Stimulated activated CD8-positive, alpha-beta memory T cell treated with anti-CD3 and anti-CD28 coated beads, Interleukin-7, amount 100 ng/mL, for 4 hours (primary cell): ENCODE measurements at regions not wholly inside any gene's neighbourhood (a gene's known extent, or its start where the extent isn't known, plus 50 kb on each side); places are given as distances from the start of the nearest gene placed in this dataset.

Experiments
- DNase-seq, 2 donors: peaks; one replicate each; pipeline ENCODE4 v3.0.0-alpha.2; 2020; ENCODE audit warnings: low read depth in 2 of 2

DNA sequence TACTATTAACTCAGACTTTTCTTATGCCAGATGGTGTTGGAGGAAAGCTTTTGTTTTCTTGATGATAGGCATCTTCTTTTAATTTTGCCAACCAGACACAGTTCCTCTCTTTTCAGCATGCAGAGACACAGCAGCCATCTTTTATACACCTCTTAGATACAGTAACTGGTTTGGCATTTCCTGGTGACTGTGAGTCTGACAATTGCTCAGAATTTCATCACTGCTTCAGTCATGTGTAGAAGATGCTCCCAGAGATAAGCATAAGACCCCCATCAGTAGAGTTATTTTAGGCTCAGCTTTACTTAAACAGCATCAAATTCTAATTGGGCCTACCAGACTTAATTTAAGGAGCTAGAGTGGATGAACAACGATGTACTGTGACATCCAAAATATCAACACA lies 779.0 kb downstream of the SQOR start:
- DNase-seq, result no peak

DNA sequence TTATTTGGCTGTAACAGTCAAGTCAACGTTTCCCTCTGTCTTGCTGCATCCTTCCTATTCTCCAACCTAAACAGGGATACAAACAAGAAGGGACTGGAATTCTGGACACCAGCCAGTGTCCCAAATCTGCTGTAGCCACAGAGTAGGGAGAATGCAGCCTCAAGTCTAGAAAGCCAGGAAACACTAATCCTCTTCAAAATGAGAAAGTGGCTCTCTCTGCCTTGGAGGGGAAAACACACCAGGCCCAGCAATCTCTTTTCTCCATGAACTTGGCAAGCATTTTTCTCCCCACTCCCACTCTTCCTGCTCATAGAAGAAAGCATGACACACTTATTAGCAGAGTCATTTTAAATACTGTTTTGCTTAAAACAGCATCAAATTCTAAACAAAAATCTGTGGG lies 781.7 kb downstream of the SQOR start:
- DNase-seq, result no peak

DNA sequence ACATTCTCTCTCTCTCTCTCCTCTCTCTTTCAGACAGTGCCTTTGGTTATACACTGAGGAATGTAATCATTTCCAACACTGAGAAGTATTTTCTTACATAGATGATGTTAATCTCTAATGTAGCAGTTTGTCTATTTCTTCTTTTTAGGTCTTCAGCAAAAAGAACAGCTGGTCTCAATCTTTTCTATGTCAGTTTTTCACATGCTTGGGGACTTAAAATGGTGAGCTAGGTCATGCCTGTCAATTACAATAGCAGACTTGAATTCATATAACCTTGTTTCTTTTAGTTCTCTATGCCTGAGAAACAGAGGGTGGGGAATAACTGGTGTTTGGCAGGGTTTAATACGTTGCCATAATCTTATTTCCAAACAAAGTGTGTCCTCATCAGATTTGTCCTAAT lies 786.2 kb downstream of the SQOR start:
- DNase-seq, result no peak

DNA sequence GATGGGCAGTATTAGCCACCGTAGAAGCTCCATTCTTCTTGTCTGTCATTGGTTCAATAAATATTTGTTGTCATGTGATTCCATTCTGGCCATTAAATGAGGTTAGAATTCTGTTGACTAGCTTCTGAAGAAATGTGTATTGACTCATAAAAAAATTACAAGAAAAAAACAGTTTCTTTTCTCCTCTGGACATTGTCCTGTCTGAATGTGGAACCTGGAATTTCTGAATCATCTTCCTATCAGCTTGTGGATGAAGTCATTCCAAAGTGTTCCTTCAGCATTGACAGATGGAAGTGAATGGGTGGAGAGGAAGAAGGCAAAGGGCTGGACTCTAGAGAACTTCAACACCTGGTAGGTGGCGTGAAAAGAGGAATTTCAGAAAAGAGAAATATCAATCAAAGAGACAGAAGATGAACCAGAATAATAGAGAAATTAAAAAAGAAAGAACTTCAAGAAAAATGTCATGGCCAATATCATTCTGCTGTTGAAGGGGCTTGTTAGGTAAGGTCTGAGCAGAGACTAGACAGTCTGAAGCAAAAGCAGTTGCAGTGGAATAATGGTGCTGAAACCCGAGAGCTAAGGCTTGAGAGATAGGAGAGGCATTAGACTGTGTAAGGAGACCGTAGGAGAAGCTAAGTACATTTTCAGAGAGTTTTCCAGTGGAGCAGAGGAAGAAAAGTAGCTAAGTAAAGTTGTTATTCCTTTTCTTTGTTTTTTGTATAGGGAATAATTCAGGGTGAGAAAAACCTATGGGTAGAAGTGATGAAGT lies 806.6 kb downstream of the SQOR start:
- no peak for DNase-seq

DNA sequence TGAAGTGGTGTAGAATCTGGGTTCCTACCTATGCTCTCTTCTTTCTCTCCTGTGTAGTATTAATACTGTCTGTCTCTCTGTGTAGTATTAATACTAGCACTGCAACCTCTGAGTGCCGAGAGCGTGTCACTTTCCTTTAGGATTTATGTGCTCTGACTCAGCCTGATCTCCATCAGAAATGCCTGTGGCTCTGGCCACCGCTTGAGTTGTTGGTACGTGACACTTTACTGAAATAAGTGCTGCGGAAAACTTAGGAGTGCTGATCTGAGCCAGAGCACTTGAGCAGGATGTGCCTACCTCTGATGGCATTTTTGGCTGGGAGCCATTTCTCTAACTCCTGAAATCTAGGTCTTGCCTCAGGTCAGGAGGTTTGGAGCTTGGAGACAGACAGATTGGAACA lies 807.4 kb downstream of the SQOR start:
- DNase-seq, result no peak

DNA sequence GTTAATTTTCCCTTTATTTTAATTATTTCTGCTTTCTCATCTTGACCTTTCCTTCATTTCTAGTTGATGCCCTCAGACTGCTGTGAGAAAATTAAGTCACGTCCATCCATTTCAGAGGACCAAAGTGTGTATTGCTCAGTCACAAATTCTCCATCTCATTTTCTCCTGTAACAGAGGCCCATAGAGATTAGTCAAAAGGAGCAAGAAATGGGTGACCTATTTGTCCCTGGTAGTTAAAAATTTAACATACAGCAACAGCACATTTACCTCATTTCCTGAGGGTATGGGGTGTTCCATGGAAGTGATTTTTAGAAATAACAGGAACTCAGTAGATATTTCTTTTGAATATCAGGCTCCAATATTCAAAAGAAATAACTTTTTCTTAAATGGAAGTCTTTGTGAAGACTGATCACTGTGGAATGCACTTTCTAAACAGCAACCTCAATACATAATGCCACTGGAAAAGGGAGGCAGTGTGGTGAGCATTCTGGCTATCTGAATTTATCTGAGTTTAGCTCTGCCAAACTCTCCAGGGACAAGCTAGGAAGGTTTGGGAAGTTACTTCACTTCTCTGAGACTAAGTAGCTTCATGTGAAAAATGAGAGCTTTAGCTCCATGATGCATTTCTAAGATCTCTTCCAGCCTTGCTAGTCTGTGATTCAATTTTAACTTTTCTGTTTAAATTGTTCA lies 808.2 kb downstream of the SQOR start:
- no peak for DNase-seq

DNA sequence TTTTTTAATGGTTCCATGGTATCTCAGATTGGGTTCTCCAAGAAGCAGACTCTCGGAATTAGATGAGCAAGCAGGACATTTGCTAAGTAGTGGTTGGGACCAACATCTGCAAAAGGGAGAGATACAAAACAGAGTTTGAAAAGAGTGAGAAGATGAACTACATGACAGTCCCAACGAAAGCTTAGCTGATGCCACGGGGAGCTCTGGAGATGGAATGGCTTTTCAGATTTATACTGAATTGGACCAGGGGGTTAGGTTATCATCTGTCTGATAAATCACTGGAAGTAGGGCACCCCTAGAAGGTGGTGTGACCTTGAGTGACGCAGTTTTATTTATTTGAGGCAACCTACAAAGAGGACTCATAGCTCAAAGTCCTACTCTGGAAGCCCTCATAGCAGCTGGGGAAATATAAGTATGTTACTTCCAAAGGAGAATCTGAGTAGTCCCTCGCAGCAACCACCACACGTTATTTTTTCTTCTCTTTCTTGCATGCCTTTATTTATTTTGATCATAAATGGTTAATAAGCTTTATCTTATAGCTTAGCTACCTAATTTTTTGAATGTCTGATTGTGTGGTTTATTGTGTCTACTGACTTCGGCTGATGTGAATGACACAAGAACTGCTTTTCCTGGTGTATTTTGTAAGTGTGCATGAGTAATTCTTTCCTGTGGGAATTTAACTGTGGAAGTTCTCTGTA lies 815.4 kb downstream of the SQOR start:
- no peak for DNase-seq

DNA sequence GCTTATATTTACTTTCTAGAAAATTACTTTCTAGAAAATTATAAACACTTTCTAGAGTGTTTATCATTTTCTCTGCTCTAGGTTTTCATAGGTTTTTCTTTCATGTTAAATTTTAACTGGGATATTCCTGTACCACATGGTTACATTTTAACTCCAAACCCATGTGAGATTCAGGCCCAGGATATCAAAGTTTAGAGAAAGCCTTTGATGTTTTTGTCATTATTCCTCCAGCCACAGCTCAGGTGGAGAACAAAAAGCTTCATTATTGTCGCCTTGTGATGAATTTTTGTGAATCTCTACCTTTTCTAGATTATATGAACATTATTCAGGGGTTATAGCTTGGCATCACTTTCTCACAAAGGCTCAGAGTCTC lies 816.0 kb downstream of the SQOR start:
- DNase-seq, result no peak

DNA sequence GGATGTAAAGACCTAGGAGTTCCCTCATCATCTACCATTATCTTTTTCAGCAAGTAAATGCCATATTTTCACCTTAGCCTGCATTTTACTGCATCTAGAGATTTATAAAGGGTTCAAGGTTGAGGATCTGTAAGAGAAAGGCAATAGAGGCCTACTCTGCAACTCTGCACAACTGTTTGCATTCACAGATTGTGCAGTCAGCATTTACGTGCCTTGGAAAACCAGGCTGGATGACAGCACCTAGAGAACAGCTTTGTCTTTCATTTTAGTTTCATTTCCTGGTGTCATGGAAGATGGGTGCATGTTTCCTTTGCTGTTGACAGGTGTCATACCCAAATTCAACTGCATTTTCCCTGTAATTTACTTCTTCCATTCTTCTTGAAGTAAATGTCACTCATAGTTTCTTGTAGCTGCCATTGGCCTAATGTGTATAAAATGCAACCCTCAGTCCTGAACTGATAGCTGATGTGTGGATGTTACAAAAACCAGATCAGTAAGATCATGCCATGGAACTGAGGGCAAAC lies 817.5 kb downstream of the SQOR start:
- DNase-seq, result no peak

DNA sequence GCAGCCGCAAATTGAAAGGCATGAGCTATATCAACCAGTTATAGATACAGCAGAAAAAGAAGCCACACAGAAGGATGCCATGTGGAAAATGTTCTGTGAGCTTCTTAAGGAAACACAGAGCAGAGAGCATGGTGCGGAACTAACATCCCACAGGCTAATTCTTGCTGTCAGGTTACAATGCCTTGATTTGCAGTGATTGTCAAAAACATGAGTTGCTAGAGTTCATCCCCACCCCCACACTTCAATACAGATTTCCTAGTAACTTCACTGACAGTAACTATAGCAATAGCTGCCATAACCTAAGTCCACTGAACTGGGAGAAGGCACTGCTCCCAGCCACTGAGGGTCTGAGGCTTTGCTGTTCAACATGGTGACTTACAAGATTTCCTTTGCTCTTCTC lies 821.6 kb downstream of the SQOR start:
- no peak for DNase-seq

DNA sequence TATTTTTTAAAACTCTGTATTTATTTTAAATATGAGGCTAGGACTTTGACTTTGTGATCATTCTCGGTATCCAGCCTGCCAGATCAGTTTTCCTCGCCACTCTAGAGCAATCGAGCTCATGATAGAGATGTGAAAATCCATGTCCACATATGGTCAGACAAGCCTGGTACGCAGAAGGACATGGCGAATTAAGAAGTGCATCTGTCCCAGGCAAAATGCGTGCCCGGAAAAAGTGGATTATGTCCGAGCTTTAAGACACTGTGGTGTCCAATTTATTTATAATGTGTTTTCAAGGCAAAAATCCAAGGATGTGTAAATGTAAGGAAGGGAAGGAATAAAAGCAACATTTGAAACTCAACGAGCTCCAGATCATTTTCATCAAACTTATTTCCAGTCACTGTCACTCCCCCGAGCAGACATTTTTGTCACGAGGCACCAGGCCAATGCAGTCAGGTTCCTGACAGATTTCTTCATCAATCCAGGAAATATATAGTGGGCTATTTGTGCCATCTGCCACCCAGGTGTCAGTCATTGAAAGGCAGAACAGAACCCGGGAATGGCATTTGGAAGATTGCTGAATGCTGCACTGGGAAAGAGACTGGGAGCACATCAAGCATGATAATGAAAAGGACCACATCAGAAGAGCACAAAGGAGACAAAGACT lies 825.7 kb downstream of the SQOR start:
- no peak for DNase-seq

DNA sequence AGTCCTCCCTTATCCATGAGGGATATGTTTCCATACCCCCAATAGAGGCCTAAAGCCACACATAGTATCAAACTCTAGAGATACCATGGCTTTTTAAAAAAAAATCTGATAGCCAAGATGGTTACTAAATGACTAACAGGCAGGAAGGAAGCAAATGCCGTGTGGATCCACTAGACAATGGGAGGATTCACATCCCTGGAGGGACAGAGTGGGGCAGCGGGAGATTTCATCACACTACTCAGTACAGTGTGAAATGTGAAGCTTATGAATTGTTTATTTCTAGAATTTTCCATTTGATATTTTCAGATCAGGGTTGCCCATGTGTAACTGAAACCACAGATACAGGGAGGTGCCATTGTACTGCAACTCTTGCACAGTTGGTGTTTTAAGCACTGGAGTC lies 826.6 kb downstream of the SQOR start:
- no peak for DNase-seq

DNA sequence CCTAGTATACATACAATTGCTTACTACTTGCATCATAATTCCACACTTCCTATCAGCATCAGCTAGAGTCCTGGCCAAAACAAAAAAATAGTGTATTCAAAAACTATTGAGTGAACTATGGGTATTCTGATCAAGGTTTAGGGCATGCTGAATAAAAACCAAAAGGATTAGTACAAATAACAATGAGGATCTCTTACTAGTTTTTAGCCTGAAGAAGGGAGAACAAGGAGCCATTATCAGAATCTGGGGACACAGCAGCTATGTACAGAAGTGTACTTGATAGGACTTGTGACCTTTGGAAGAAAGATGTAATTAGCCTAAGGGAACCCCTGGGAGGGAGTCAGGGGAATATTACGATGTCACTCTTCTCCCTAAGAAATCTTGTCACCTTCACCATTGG lies 832.2 kb downstream of the SQOR start:
- DNase-seq, result no peak

DNA sequence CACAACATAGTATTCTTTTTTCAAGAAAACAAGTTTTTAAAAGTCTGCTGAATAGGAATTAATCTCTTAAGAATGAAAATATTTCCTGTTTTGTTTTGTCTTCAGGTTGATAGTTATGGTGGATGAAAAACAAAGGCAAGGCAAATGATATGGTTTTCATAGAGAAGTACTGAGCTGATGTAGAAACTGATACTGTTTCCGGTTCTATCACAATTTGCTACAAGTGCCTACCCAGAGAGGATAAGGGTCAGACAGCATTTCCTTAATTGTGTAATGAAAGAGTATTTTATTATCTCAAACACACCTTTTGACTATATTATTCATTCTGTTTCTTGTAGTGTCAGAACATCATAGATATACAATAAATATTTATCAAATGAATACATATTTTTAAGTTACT lies 836.3 kb downstream of the SQOR start:
- no peak for DNase-seq

DNA sequence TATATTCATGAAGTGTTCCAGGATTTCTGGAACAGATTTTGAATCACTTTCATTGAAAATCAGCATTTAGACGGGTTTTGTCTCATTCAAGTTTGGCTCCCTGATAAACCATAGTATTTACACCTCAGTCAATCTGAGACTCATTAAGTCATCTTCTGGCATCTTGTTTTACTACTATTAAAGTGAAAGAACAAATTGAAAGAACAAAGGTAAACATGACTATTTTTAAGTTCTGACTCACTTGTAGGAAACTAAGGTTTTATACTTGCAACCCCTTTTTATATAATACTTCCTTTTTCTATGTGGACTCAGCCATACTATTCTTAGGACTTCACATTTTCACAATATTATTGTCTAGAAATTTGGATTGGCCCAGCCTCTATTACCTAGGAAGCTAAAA lies 854.4 kb downstream of the SQOR start:
- DNase-seq, result no peak

DNA sequence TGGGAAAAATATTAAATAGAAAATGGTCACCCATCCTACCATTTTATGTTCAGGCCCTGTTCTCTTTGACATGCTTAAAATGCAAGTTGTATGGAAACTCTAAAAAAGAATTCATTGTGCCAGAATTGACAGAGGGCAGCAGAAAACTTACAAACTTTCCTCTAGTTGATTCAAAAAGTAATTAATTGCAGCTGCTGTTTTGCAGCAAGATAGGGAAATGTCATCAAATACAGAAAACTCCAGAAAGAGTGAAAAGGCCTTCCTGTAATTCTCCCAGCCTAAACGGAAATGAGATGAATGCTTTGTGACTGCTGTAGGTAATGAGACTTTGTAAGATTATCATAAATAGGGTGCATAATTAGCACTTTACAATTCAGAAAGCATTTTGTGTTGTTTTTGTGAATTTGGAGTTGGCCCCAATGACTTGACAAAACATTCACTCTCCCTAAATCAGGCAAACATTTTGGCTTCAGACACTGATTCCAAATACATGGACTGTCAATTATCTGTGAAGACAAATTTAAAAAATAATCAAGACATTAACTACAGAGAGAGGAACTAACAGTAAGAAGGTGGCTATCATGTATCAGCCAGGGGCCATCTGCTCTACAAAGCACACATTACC lies 861.8 kb downstream of the SQOR start:
- DNase-seq, result no peak

DNA sequence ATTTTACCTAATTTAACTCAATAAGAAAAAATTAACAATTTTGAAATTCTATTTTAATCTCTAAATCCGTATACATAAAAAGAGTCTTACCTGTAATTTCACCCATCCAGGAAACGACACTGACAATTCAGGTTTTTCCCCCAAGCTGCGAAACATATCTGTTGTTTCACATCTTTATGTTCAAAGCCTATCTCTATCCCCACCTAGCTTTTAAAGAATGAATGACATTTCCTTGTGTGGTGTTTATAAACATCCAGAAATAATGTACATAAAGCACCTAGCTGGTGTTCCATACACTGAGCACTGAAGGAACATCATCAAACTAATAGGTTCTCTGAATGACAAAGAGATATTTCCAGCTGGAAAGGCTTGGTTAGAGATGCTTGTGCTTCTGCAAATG lies 867.8 kb downstream of the SQOR start:
- DNase-seq, result no peak

DNA sequence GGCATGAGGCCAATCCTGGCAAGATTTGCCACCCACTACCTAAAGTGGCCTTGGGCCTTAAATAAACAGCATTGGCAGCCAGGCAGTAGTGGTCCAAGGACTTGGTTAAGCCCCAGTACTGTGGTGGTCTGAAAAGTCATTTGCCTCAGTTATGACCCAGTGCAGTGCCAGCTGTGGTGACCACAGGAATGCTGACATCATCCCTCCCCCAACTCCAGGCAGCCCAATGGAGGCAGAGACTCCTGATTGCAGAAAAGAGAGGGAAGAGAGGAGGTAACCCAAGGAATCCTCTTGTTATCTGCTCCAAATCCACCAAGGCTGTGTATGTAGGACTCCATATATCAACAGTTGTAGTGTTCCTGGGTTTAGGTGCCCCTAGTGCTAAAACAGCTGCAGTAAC lies 883.6 kb downstream of the SQOR start:
- DNase-seq, result no peak

DNA sequence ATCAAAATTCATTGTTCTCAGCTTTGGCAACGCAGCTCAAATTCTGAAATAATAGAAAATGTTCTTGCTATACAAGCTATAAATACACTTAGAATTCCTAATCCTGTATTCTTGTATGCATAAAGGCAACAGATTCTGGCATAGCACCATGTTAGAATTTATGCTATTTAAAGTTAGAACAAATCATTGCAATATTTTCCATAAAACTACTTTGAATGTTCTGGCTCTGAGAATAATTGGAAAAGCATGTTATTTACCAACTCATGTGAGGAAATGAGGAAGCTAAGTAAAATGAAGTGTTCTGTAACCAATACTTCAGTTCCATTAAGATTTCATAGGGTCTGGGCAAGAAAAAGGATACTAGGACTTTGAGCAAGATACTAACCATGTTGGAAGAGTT lies 888.9 kb downstream of the SQOR start:
- no peak for DNase-seq

DNA sequence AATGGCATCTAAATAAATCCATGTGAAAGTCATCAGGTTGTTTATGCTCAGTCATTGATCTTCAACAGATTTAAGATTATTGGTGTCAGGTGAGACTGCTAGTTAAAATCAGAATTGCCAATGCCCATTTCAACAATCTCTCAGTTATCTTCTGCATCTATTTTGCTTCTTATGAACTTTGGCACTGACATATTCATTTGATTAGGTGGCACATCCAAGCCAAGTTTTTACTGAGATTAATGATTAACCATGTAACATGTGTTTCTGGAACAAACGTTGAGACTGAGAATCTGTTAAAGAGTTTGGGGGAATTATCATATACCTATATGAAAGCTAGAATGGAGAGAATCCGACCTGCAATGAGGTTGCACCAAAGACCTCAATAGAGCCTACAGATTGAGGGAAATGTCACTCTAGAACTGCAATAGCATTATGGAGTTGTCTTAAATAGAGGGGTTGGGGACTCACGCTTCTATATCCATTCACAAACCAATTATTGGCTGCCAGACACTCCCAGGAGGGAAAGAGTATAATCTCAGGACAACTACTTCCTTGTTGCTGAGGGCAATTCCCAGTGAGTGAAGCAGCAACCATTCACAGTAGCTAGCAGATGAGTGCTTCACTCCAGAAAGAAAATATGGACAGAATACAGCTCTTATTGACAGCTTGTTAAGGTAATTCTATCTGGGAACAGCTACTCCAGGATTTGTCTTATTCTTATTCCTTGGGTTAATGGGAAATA lies 891.3 kb downstream of the SQOR start:
- DNase-seq, result no peak

DNA sequence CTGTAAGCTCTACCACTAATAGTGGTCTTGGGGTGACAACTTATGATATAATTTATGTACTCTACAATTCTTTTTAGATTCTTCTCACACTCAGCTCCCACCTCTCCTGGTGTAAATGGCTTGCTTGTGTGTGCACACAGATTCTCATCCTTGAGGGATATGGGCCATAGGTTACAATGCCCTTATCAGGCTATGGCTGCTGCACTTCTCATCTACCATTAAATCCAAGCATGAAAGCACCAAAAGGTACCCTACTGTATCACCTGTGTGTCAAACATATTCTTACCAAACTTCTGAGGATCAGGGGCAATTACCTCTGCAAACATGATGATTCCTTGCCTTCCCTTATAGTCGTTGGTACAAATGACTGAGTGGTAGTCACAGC lies 891.9 kb downstream of the SQOR start:
- no peak for DNase-seq
